COLO829 (cell line): ENCODE measurements at regions not wholly inside any gene's neighbourhood (a gene's known extent, or its start where the extent isn't known, plus 50 kb on each side); places are given as distances from the start of the nearest gene placed in this dataset.
"Not testable (repeated sequence)": the region's sequence is repeated elsewhere in the genome, so short reads cannot be mapped to it uniquely, and the experiment has no call there.

ENCODE experiments used
- DNase-seq: peaks from one replicate; pipeline ENCODE4 v3.0.0; 2012; ENCODE audit warnings: low spot score

GRCh38 chr20:22529150-22530019 lies 55.0 kb downstream of the FOXA2 start:
- no peak for DNase-seq

DNA sequence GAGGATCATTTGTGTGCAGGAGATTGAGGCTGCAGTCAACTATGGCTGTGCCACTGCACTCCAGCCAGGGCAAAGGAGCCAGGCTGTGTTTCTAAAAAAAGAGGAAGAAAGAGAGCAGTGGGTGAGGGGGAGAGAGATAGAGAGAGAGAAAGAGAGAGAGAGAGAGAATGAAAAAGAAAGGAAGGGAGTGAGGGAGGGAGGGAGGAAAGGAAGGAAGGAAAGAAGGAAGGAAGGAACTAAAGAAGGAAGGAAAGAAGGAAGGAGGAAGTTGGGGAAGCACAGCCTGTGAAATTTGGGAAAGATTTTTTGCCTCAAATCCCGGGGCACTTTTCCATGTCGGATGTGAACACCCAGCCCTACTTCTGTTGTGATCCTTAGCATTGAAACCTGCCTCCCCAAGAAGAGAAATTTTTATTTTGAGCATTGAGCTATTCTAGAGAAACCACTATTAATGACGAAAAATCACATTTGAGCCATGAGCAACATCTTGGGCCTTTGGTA lies 57.8 kb downstream of the FOXA2 start:
- DNase-seq: no peak

DNA sequence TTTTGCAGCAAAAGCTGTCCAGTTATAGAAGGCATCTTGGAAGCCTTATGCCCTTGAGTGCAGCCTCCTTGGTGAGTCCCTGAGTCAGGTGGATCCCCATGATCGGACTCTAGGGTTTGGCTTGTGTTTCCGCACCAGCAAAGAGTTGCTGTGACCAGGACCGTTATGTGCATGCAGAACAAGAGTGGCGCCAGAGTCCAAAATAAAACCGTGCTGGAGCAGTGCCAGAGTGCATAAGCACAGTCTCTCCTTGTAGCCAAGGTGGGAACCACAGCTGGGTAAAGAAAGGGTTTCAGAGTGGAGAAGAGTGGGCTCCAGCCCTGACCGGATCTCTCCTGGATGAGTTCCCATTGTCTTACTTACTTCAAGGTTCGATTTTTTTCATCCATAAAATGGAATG lies 58.6 kb downstream of the FOXA2 start:
- DNase-seq: no peak

DNA sequence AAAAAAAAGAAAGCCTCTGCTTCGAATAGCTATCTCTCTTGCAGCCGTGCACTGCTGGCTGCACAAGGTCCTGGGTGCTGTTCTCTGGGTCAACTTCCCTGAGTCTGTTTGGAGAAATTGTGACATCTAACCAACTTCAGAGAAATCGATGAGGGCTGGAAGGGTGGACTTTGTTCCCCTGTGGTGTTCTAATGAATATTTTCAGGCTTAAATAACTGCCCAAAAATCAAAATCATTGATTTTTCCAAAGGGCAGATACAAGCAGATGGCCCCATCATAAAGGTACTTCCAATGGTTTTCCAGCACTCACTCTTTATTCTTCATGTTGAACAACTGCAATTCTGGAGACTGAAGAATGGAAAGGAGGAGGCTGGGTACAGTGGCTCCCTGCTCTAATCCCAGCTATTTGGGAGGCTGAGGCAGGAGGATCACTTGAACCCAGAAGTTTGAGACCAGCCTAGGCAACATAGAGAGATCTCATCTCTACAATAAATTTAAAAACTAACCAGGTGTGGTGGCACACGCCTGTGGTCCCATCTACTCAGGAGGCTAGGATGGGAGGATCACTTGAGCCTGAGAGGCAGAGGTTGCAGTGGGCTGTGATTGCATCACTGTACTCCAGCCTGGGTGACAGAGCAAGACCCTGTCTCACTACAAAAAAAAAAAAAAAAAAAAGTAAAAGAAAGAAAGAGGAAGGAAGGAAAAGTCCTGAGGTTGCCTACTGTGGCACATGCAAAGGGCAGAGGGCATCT lies 59.1 kb downstream of the FOXA2 start:
- no peak for DNase-seq

DNA sequence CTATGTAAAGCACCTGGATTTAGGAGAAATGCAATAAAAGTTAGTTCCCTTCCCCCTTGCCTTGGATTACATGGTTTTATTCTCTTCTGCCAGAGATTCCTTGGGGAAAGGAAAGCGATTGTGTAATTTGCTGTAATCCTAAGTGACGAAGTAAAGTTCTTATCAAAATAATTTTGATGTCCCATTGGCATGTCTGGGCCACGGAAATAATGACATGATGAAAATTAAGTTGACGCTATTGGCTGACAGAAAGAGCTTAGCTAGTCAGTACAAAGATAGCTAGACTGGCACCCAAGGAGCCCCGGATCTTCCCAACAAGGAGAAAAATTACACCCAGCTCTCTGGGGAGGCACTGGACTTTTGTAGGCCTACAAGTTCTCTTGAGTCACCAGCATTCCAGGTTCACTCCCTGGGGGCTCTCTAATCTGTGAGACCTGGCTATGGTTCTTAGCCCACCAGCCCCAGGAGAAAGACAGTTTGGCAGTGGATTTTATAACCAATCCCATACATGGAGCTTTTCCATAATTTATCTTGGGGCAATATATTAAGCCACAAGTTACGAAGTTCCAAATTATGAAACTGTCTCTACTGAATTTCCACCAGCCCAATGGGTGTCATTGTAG lies 59.9 kb downstream of the FOXA2 start:
- no peak for DNase-seq

DNA sequence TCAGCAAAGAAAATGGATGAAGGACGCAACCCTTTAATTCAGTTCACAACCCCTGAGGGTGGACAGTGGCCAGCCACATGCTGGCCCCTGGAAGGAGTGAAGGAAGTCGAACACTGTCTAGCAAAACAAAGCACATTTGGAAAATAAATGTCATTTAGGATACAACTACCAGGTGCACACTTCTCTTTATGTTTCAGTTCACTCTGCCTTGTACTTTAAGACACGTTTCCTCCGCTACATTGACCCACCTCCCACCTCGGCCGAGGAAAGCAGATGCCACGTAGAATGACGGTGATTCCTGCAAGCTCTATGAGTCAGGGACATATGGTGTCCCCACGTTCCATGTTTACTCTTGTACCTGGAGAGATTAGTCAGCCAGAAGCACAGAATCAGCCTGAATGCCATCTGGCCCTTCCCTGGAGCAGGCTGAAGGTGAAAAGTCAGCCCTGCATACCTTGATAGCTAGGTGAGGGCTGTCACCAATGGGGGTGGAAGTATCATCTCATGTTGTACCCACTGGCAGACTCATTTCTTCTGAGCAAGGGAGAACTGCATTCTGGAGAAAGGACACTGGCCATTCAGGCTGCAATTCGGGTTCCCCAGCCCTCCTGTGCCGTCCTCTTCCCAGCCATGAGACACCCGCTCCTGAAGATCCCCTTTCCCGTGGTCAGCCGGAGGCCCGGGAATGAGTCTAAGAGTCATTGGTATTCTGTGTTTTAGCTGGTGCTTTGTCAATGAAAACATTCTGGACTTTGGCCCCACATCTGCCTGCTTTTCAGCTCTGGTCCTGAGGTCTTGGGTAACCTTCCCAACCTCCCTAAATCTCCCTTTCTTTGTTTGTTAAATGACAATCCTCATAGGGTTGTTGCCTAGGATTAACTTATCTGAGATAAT lies 60.6 kb downstream of the FOXA2 start:
- no peak for DNase-seq

- no peak for DNase-seq
Observed at GRCh38 chr20:22523128-22523498, 61.3 kb downstream of the FOXA2 start.

- DNase-seq: no peak
Observed at GRCh38 chr20:22522701-22523100, 61.7 kb downstream of the FOXA2 start.

DNA sequence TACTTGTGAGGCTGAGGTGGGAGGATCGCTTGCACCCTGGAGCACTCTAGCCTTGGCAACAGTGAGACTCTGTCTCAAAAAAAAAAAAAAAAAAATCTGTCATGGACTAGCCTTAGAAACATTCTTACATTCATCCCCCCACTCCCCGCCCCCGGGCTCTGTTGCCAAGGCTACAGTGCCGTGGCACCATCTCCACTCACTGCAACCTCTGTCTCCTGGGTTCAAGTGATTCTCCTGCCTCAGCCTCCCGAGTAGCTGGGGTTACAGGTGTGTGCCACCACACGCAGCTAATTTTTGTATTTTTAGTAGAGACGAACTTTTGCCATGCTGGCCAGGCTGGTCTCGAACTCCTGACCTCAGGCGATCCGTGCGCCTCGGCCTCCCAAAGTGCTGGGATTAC lies 62.4 kb downstream of the FOXA2 start:
- DNase-seq: not testable (repeated sequence)

DNA sequence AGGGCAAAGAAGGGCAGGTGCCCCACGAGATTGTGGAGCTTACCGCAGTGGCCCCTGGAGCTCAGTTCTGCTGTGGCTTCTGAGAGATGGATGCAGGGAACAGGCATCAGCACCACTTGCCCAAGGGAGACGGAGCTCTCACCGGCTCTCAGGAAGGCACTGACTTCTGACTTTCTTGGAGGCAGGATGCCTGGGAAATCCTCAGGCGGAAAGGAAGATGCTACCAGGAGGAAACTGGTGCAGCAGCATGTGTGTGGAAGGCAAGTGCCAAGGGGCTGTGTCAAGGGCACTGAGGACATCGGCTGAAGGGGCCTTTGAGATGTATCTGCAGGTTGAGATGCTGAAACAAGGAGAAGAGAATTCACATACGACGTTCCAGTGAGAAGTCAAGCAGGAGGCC lies 64.0 kb downstream of the FOXA2 start:
- no peak for DNase-seq

DNA sequence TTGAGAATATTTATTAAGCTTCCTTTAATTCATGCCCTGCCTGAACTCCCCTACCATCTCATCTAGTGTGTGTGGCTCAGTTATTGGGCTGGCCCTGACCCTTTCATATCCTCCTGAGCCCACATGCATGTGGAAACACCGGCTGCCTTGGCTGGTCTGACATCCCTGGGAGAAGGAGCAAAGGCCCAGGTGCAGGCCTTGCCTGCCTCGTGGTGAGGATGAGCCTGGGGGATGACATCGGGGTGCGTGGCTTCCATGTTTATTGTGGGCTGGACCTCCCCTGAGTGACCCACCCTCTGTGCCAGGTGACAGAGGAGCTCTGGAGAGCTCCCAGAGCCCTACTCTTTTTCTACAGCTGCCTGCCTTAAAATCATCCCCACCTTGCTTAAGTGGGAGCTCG lies 69.1 kb downstream of the FOXA2 start:
- DNase-seq: no peak

GRCh38 chr20:22513574-22513973 lies 70.8 kb downstream of the FOXA2 start:
- no peak for DNase-seq

GRCh38 chr20:22512911-22513489 lies 71.4 kb downstream of the FOXA2 start:
- DNase-seq: no peak

DNA sequence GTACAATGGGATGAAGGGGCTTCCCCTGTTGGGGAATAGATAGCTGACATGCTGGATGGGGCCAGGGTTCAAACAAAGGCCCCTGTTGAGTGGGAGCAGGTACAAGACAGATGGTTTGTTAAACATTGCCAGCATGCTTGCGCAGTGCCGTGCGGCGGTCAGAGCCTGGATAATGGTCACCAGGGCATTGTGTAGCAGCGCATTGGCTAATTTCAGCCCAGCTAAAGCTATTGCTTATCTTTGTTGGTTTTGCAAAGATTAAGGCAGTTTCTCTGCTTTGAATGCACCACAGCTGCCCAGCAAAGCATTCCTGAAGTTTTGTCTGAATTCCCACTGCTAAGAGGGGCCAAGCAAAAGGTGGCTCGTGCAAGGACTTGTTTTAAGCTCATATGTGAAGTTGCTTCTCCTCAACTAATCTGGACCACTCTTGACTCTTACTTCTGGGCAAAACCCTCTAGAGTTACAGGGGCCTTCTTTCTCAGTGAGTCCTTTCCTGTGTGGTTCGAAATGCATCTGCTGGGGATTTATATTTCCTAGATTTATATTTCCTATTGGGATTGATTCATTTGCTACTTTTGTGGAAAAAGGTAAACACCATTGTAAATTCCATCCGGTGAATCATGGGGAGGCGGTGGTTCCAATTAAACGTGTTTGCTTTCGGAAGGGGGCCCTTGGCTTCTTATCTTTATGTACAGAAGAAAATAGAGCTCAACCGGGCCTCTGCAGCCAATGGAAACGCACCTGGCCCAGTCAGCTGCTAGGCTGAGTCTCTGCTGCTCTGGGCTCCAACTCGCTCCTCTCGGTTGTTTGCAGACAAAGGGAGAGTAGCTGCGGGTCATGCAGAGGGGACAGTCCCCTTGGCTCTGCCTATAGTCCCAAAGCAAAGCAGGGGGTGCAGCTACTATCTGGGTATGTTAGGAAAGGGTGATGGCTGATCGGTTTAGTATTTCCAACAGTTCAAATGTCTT lies 72.1 kb downstream of the FOXA2 start:
- no peak for DNase-seq

DNA sequence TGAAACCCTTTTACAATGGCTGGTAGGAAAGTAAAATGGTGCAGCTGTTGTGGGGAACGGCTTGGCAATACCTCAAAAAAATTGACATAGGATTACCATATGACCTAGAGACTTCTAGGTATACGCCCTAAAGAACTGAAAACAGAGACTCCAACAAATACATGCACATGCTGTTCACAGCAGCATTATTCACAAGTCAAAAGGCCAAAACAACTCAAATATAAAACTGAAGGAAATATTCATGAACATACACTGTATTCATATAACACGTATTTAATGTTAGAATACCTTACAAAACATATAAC lies 74.6 kb downstream of the FOXA2 start:
- DNase-seq: no peak

GRCh38 chr20:22509090-22509842 lies 75.1 kb downstream of the FOXA2 start:
- no peak for DNase-seq

DNA sequence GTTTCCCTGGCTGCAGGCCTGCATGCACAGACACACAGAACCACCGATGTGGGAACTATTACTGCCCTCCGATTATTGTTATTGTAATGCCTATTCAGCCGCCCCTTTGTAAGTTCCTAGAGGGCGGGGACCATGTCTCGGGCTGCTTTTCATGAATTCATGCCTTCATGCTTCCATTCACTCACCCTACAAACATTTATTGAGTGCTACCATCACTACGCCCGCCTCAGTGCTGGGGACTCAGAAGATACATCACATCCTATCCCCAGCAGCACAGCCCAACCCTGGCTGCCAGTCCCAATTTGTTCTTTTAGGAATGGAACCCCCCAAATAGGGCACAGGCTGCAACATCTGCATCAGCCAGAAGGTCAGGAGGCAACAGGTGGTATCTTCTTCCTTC lies 75.9 kb downstream of the FOXA2 start:
- DNase-seq: no peak

DNA sequence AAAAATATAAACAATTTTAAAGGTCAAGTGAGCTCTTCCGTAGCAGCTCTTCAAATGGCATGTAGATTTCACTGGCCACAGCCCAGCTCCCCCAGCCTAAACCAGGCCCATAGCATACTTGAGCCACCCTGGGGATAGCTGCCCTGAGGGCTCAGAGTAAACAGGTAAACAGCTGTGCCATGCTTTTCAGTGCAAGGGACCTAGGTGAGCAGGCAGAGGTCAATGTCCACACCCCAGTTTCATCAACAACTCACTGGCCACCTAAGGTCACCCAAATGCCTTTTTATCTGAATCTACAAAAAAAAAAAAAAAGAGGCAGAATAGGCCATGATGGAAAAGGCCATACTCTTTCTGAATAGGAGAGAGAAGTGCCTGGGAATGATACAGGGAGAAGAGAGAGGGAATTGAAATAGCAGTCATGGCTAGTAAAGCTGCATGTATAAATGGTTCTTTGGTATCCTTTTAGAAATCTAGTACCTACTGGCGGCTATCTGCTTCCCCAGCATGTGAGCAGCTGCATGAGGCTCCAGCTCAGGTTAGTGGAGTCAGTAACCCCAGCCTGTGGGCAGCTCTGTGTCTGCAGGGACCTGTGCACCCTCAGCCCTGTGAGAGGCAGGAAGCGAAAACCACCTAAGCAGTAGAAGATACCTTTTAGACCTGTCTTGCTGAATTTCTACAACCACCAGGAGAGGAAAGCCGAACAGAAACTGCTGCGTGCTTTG lies 77.0 kb downstream of the FOXA2 start:
- no peak for DNase-seq

DNA sequence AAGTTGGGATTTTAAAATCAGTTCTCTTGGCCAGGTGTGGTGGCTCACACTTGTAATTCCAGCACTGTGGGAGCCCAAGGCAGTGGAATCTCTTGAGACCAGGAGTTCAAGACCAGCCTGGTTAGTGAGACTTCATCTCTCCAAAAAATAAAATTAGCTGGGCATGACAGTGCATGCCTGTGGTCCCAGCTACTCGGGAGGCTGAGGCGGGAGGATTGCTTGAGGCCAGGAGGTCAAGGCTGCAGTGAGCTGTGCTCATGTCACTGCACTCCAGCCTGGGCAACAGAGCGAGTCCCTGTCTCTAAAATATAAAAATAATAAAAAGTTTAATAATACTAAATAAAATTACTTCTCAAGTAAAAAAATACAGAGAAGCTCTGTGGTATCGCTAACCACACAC lies 77.5 kb downstream of the FOXA2 start:
- DNase-seq: no peak
